Muscle of leg (tissue), 3 donors: ENCODE measurements at regions not wholly inside any gene's neighbourhood (a gene's known extent, or its start where the extent isn't known, plus 50 kb on each side); places are given as distances from the start of the nearest gene placed in this dataset.

Source experiments
- DNase-seq: peaks from one replicate; pipeline ENCODE4 v3.0.0; 2013
- H3K27ac ChIP-seq: one replicate; pipeline ENCODE4 v1.5.1; 2013; ENCODE audit warnings: mild to moderate bottlenecking, low read length, control low read depth
- H3K27me3 ChIP-seq: one replicate; pipeline ENCODE4 v1.6.1; 2013; ENCODE audit warnings: low read length; ENCODE audit not compliant: control insufficient read depth, insufficient read depth
- H3K36me3 ChIP-seq: one replicate; pipeline ENCODE4 v1.6.1; 2013; ENCODE audit warnings: low read length; ENCODE audit not compliant: control insufficient read depth, insufficient read depth
- H3K4me1 ChIP-seq: one replicate; pipeline ENCODE4 v1.6.1; 2013; ENCODE audit warnings: low read length; ENCODE audit not compliant: control insufficient read depth, insufficient read depth
- H3K4me3 ChIP-seq: one replicate; pipeline ENCODE4 v1.5.1; 2013; ENCODE audit warnings: low read length, control low read depth
- H3K9me3 ChIP-seq: replicated peaks from 2 replicates; pipeline ENCODE4 v1.6.1; 2013; ENCODE audit warnings: low read depth, low read length; ENCODE audit not compliant: control insufficient read depth
- WGBS: methylation state at CpG from one replicate; pipeline ENCODE4 v1.1.5; 2013; ENCODE audit warnings: missing lambda C conversion rate; ENCODE audit not compliant: insufficient coverage; 5-methylcytosine and 5-hydroxymethylcytosine counted together

DNA sequence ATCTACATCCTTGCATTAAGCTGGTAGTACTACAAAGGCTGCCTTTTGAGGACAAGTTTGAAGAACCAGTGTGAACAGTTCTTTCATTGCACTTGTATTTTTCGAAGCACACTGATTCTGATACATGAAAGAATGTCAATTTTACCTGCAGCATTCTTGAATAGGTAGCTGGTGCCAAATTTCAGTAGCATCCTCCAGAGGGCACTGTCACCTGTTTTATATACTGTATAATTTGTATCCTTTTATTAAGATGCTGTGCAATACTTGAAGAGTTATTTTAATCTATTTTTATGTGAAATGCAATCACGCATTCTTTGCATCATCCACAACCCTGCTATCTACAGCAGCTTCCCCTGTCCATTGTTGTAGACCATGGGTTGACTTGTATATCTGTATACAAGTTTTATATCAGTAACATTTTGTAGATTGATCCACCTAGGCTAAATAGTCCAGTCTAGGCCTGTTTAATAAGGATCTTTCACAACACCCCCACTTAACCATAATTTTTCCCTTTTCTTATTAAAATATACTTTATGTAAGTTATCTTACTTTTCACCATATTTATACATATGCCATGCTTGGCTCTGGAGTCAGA, 325.7 kb downstream of the PCDH7 start:
- H3K27ac ChIP-seq = no peak overlapping the region
- H3K9me3 ChIP-seq = no peaks in the 10 kb centered on the region
- no peak overlapping the region for H3K4me3 ChIP-seq
- DNase-seq = peak; percentile 13
- WGBS = 78% methylated on average over 1 of the region's 2 CpGs
- H3K27me3 ChIP-seq = no peaks in the 10 kb centered on the region
- no peaks in the 10 kb centered on the region for H3K36me3 ChIP-seq
- H3K4me1 ChIP-seq = no peaks in the 10 kb centered on the region

DNA sequence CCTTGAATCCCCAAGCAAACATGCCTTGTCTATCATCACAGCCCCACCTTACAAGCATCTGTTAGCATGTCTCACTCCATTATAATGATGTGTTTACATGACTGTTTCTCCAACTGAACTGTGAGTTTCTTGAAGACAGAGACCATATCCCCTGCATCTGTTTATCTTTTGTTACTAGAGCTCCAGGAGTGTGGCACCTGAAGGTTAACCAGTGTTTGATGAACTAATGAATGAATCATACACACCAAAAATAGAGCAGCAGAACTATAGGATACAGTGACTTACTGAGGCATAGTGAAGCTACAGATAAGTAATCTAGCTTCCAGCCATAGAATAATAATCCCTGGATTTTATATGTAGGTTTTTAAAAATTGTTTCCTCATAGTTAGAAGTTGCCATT, 331.0 kb downstream of the PCDH7 start:
- Histone ChIP-seq H3K27me3 (no peaks in the 10 kb centered on the region), H3K9me3 (no peaks in the 10 kb centered on the region), H3K27ac (no peak overlapping the region), H3K4me3 (no peak overlapping the region), H3K4me1 (no peaks in the 10 kb centered on the region), H3K36me3 (no peaks in the 10 kb centered on the region)
- DNase-seq = no peak

DNA sequence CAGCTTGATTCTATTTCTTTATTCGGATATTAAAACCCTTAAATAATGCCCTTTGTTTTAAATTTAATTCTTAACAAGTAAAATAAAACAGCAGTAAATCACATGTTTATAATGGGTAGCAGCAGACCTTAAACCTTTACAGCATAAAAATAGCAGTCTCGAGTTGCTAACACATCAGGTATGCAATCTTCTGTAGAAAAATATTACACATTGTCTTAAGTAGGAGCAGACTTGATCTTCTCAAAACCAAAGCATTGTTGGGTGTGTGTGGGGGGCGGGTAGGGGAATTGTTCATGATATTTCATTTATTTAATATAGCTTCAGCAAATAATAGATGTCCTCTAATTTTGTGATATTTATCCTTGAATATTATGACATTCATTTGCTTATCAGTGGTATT, 331.4 kb downstream of the PCDH7 start:
- no peaks in the 10 kb centered on the region for H3K4me1 ChIP-seq

DNA sequence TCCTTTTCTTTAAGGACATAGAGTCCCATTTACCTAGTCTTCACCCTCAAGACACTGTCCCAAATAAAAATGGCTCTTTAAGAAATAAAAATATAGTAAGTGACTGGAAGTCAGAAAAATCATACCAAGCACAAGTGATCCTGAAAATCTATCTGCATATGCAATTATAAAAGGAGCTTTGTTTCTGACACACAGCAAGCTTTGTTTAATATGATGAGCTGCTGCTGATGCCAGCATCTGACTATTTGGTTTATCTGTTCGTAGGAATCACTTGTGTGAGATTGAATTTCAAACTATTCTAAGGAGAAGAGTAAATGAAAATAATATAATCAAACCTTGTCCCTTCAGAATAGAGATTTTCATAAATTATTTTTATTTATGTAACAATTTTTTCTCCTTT, 332.4 kb downstream of the PCDH7 start:
- H3K9me3 ChIP-seq = no peaks in the 10 kb centered on the region
- H3K36me3 ChIP-seq = no peaks in the 10 kb centered on the region
- DNase-seq = peak; percentile 35
- no peak overlapping the region for H3K4me3 ChIP-seq
- no peaks in the 10 kb centered on the region for H3K4me1 ChIP-seq
- H3K27me3 ChIP-seq = no peaks in the 10 kb centered on the region
- no peak overlapping the region for H3K27ac ChIP-seq
- no CpG with 5 or more reads among the region's 1 CpG for WGBS

More for the DNA sequence above, 331.4 kb downstream of the PCDH7 start:
- no peak for DNase-seq
- Histone ChIP-seq H3K9me3 (no peaks in the 10 kb centered on the region), H3K4me3 (no peak overlapping the region), H3K36me3 (no peaks in the 10 kb centered on the region), H3K27ac (no peak overlapping the region), H3K27me3 (no peaks in the 10 kb centered on the region)
- WGBS = no CpG with 5 or more reads among the region's 3 CpGs

DNA sequence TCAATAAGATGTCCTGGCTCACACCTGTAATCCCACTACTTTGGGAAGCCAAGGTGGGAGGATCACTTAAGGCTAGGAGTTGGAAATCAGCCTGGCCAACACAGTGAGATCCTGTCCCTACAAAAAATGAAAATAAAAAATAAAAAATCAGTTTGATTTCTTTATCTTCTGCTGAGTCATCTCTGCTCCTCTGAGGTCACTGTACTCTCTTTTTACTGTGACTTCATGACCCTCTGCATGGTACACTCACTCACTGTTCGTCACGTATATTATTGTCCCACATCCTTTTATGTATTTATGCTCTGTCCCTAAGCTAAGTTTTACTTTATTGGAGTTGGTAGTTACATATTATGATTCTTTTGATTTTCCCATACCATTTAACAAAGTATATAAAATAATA, 333.3 kb downstream of the PCDH7 start:
- WGBS = no CpG with 5 or more reads among the region's 2 CpGs
- H3K4me1 ChIP-seq = no peaks in the 10 kb centered on the region
- H3K27ac ChIP-seq = no peak overlapping the region

DNA sequence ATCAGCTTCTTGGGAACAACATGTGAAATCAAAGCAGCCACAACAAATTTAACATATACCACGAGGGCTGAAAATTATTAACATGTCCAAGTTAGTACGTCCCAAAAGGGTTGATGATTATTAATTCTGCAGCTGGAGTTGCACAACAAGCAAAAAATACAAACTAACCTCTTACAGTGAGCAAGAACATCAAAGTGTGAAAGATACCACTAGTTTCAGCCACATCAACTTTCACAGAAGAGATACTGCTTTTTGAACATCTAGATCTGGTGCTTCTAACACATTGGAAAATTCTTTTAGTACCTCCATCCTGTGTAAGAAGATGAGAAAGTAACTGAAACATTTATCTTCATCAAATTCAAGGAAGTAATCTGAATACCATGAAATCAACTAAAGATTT, 334.1 kb downstream of the PCDH7 start:
- peak; percentile 19 for DNase-seq
- no CpG with 5 or more reads among the region's 2 CpGs for WGBS
- no peaks in the 10 kb centered on the region for H3K4me1 ChIP-seq

More for the DNA sequence above, 333.3 kb downstream of the PCDH7 start:
- Histone ChIP-seq H3K27me3 (no peaks in the 10 kb centered on the region), H3K9me3 (no peaks in the 10 kb centered on the region), H3K4me3 (no peak overlapping the region), H3K36me3 (no peaks in the 10 kb centered on the region)
- DNase-seq = no peak

DNA sequence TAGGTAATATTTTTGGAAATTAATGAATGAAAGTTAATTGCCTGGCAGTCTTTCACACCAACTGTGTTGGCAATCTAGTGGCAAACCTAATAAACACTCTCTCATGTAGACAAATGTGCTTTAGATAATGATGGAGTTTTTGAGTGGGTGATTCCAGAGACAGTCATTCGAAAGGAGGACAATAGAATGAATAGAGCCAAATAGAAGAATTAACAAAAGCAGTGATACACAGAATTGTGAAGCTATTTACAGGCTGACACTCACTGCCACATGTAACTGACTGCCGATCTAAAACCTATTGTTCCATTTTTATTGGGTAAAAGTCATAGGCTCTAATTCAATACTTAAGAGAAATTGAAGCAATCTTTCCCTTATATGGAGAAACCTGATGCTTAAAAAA, 338.5 kb downstream of the PCDH7 start:
- Histone ChIP-seq H3K36me3 (no peaks in the 10 kb centered on the region), H3K4me1 (no peaks in the 10 kb centered on the region), H3K27me3 (no peaks in the 10 kb centered on the region), H3K4me3 (no peak overlapping the region), H3K27ac (no peak overlapping the region), H3K9me3 (no peaks in the 10 kb centered on the region)
- no peak for DNase-seq
- no CpG with 5 or more reads among the region's 2 CpGs for WGBS

More for the DNA sequence above, 334.1 kb downstream of the PCDH7 start:
- no peaks in the 10 kb centered on the region for H3K27me3 ChIP-seq
- no peak overlapping the region for H3K27ac ChIP-seq
- no peak overlapping the region for H3K4me3 ChIP-seq
- no peaks in the 10 kb centered on the region for H3K36me3 ChIP-seq
- no peaks in the 10 kb centered on the region for H3K9me3 ChIP-seq

DNA sequence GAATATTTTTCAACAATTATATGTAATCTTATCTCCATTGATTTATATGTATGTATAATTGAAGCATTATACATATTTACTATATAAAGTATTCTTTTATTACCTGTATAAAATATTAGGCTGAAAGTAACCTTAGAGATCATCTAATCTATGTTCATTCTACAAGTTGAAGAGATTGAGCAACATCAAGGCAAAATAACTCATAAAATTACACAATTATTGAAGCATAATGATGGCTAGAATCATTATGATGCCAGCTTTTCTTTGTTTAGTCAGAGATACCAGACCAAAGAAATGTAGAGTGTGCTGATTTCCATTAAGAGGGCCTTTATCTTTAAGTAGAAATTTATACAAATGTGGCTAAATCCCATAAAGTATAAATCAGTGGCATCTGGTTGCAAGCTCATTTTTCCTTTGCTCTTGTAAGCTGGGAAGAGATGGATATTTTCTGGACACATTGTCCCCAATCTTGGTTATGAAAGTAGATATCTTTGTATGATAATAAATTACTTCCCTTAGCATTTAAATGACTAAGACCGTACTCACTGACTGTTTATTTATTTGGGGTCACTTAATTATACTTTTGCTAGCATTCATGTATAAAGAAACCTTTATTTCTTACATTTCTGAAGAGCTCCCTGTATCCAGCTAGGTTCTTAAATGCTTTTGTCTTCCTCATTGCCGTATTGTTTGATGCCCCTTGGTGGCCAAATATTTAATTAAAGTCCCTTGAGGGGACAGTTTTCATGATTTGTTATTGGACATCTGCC, 339.8 kb downstream of the PCDH7 start:
- H3K36me3 ChIP-seq = no peaks in the 10 kb centered on the region
- H3K4me3 ChIP-seq = no peak overlapping the region
- WGBS = no CpG with 5 or more reads among the region's 2 CpGs
- no peak overlapping the region for H3K27ac ChIP-seq
- DNase-seq = no peak
- no peaks in the 10 kb centered on the region for H3K4me1 ChIP-seq
- H3K27me3 ChIP-seq = no peaks in the 10 kb centered on the region
- no peaks in the 10 kb centered on the region for H3K9me3 ChIP-seq

DNA sequence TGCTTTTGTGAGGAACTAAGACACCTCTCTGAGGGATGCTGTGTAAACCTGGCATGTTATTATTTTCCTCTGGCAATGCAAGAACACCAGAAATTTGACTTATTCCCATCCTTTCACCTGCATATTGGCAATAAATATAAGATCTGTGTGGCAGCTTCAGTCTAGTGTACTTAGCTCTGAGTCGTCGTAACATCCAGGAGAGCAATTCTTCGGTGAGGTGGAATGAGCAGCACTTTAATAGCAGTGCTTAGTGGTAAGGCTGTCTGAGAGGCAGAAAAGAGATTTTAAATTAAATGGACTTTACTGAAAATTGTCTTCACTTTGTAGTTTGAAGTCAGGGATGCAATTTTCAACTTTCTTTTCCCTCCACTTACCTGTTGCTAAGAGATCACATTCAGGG, 344.9 kb downstream of the PCDH7 start:
- no peak for DNase-seq
- H3K27me3 ChIP-seq = no peaks in the 10 kb centered on the region
- H3K4me1 ChIP-seq = peaks cover 5% of the 10 kb centered on the region
- no peak overlapping the region for H3K4me3 ChIP-seq
- H3K36me3 ChIP-seq = no peaks in the 10 kb centered on the region
- H3K9me3 ChIP-seq = no peaks in the 10 kb centered on the region
- no peak overlapping the region for H3K27ac ChIP-seq
- no CpG with 5 or more reads among the region's 3 CpGs for WGBS

DNA sequence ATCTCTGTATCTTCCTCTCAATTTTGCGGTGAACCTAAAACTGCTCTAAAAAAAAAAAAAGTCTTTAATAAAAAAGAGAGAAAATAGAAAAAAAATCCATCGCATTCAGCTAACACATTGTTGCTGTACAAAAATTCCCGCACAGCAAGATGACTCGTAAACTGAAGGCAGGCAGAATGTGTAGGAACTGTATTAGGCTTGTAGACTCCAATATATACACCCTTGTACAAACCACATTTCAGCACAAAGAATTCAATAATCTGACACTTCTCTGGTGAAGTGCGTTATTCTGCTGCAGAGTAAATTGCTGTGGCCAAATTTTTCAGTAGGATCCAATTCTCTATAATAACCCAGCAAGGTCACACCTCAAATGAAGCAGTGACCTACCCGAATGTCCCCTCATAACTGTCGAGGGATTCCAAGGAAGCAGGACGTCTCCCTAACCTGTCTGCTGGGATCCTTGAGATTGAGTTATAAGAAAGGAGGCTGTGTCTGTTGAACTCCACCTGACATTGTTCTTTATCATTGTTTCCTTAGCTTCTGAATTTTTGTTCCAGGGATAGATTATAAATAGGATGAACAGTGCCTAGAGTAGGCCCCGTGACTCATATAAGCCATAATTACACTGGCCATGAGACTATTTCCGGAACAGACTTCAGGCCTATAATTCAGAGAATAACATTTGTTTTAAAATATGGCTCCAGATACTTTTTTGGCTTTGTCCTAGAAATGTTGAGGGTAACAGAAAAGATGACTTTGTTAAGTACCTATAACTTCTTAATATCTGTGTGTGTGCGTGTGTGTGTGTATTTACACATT, 348.3 kb downstream of the PCDH7 start:
- no CpG with 5 or more reads among the region's 11 CpGs for WGBS
- no peaks in the 10 kb centered on the region for H3K36me3 ChIP-seq
- no peaks in the 10 kb centered on the region for H3K9me3 ChIP-seq
- no peaks in the 10 kb centered on the region for H3K27me3 ChIP-seq
- H3K4me1 ChIP-seq = peaks cover 5% of the 10 kb centered on the region
- no peak overlapping the region for H3K27ac ChIP-seq
- H3K4me3 ChIP-seq = no peak overlapping the region
- no peak for DNase-seq
